OCI-LY1 (cell line): ENCODE measurements at regions not wholly inside any gene's neighbourhood (a gene's known extent, or its start where the extent isn't known, plus 50 kb on each side); places are given as distances from the start of the nearest gene placed in this dataset.

Experiments used
- EZH2 ChIP-seq: fragments of 200-600 bp; sonication (generic), shearing (Covaris generic); IDR thresholded peaks from 2 replicates; pipeline ENCODE4 v1.8.0; 2017; ENCODE audit warnings: borderline replicate concordance, mixed run types, mild to moderate bottlenecking, antibody characterized with exemption, low read length, moderate library complexity, mixed read lengths
- TF ChIP-seq, protein P1 (sequence below): fragments of 200-600 bp; sonication (generic), shearing (Covaris generic); IDR thresholded peaks from 2 replicates; pipeline ENCODE4 v1.5.1; 2017; ENCODE audit warnings: mild to moderate bottlenecking, antibody characterized with exemption, low read length, moderate library complexity, mixed read lengths

DNA sequence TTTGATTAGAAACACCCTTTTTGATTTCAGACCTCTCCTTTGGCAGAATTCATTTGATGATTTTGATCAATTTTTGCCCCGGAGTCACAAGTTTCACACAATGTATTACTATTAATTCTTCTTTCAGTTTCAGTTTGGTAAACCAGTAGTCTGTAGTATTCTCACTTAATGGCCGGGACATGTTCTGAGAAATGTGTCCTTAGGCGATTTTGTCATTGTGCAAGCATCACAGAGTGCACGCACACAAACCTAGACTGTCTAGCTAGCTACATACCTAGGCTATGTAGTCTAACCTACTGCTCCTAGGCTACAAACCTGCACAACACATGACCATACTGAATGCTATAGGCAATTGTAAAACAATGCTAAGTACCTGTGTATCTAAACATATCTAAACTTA is 662.5 kb downstream of the IRX1 start:
- TF ChIP-seq, protein P1, sequence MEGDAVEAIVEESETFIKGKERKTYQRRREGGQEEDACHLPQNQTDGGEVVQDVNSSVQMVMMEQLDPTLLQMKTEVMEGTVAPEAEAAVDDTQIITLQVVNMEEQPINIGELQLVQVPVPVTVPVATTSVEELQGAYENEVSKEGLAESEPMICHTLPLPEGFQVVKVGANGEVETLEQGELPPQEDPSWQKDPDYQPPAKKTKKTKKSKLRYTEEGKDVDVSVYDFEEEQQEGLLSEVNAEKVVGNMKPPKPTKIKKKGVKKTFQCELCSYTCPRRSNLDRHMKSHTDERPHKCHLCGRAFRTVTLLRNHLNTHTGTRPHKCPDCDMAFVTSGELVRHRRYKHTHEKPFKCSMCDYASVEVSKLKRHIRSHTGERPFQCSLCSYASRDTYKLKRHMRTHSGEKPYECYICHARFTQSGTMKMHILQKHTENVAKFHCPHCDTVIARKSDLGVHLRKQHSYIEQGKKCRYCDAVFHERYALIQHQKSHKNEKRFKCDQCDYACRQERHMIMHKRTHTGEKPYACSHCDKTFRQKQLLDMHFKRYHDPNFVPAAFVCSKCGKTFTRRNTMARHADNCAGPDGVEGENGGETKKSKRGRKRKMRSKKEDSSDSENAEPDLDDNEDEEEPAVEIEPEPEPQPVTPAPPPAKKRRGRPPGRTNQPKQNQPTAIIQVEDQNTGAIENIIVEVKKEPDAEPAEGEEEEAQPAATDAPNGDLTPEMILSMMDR, result no peak
- no peak for TF ChIP-seq EZH2
